Stomach (tissue), 8 donors: ENCODE measurements at regions not wholly inside any gene's neighbourhood (a gene's known extent, or its start where the extent isn't known, plus 50 kb on each side); places are given as distances from the start of the nearest gene placed in this dataset.

Source experiments
- DNase-seq, 2 donors: peaks; one replicate each; pipeline versions ENCODE4 v3.0.0 to v3.0.0-alpha.2; 2013 to 2019
- H3K27ac ChIP-seq, 5 donors: fragments of 200-600 bp in 4 of 5; sonication (generic) in 4 of 5; one replicate each; pipeline ENCODE4 v1.5.1; 2013 to 2019; ENCODE audit warnings: mild to moderate bottlenecking in 1 of 5, moderate library complexity in 1 of 5
- H3K27me3 ChIP-seq, 3 donors: fragments of 200-600 bp; sonication (generic); one replicate each; pipeline ENCODE4 v1.5.1; 2017 to 2019; ENCODE audit warnings: mixed run types in 1 of 3
- H3K36me3 ChIP-seq, 4 donors: fragments of 200-600 bp; sonication (generic); 1 replicate in 3 of 4; 2 replicates in 1 of 4; pipeline ENCODE4 v1.5.1; 2016 to 2019
- H3K4me1 ChIP-seq, 4 donors: fragments of 200-600 bp; sonication (generic); one replicate each; pipeline ENCODE4 v1.5.1; 2016 to 2019
- H3K4me3 ChIP-seq, 4 donors: fragments of 200-600 bp; sonication (generic) in 3 of 4; one replicate each; pipeline ENCODE4 v1.5.1; 2016 to 2019; ENCODE audit warnings: mild to moderate bottlenecking in 1 of 4
- H3K9me3 ChIP-seq, 4 donors: fragments of 200-600 bp; sonication (generic); one replicate each; pipeline ENCODE4 v1.5.1; 2016 to 2019
- EP300 ChIP-seq: sonication (generic); formaldehyde crosslinking; IDR thresholded peaks from one replicate; pipeline ENCODE4 v1.6.1; 2017; ENCODE audit warnings: antibody characterized with exemption
- POLR2A ChIP-seq, 4 donors: fragments of 450-650 bp; IDR thresholded peaks; one replicate each; pipeline ENCODE4 v1.6.1; 2016; ENCODE audit warnings: antibody characterized with exemption in 4 of 4, control low read depth in 2 of 4, mild to moderate bottlenecking in 1 of 4, moderate library complexity in 1 of 4
- POLR2AphosphoS5 ChIP-seq, 3 donors: sonication (generic); formaldehyde crosslinking; IDR thresholded peaks; one replicate each; pipeline ENCODE4 v1.6.1; 2016; ENCODE audit warnings: antibody characterized with exemption in 3 of 3
- WGBS, 5 donors: extraction: QIAGEN DNeasy Blood & Tissue Kit in 3 of 5; methylation state at CpG; one replicate each; pipeline versions ENCODE4 v1.1.5 to v1.1.7; 2013 to 2018; 5-methylcytosine and 5-hydroxymethylcytosine counted together
- intact Hi-C: fragments of 100-400 bp; cut with DNase I; formaldehyde crosslinking; loops from one replicate; pipeline ENCODE4 v1.15.1; 2023; ENCODE audit warnings: low total_unique reads
- TF ChIP-seq, protein P1 (sequence below), 7 experiments: fragments of 450-650 bp in 4 of 7; fragments of 200-600 bp in 3 of 7; sonication (generic) in 3 of 7; IDR thresholded peaks; one replicate each; pipeline ENCODE4 v1.5.1; 2016 to 2019; ENCODE audit warnings: antibody characterized with exemption in 7 of 7, control low read depth in 2 of 7, mild to moderate bottlenecking in 1 of 7
- donor health status: healthy with polysubstance abuse.
- donor health status: Bipolar disorder and iron deficiency.
- donor health status: healthy.

DNA sequence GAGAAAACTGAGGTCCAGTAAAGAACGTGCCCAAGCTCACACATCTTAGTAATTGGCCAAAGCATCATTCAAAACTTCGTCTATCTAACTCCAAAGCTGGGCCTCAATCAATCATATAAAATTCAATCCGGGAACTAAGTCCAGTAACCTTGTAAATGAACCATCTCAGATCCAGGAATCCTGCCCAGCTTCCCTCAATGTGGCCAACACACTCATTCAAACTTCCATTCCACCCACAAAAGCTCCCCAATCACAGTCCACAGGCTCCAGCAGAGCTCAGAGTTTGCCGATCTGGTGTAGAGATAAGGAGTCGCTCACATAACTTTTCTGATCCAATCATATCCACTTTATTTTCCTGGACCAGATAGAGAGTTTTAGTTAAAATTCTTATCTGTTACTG, 144.8 kb downstream of the SPATA18 start:
- Histone ChIP-seq H3K27me3 (peaks cover 0 to 6% (median 0%) of the 10 kb centered on the region in 3 donors), H3K27ac (no peak overlapping the region), H3K4me3 (no peak overlapping the region), H3K9me3 (no peaks in the 10 kb centered on the region), H3K4me1 (no peaks in the 10 kb centered on the region), H3K36me3 (no peaks in the 10 kb centered on the region)
- no peak for DNase-seq
- intact Hi-C loops = no loop called here
- WGBS, 5 donors = 75 to 80% (median 79%) methylated on average over 5 of the region's 5 CpGs
- TF ChIP-seq POLR2A (IDR thresholded peaks at IDR 0.05) (no peak), POLR2AphosphoS5 (IDR thresholded peaks at IDR 0.05) (no peak), EP300 (no peak)
- TF ChIP-seq, protein P1, sequence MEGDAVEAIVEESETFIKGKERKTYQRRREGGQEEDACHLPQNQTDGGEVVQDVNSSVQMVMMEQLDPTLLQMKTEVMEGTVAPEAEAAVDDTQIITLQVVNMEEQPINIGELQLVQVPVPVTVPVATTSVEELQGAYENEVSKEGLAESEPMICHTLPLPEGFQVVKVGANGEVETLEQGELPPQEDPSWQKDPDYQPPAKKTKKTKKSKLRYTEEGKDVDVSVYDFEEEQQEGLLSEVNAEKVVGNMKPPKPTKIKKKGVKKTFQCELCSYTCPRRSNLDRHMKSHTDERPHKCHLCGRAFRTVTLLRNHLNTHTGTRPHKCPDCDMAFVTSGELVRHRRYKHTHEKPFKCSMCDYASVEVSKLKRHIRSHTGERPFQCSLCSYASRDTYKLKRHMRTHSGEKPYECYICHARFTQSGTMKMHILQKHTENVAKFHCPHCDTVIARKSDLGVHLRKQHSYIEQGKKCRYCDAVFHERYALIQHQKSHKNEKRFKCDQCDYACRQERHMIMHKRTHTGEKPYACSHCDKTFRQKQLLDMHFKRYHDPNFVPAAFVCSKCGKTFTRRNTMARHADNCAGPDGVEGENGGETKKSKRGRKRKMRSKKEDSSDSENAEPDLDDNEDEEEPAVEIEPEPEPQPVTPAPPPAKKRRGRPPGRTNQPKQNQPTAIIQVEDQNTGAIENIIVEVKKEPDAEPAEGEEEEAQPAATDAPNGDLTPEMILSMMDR (IDR thresholded peaks at IDR 0.05) = no peak

DNA sequence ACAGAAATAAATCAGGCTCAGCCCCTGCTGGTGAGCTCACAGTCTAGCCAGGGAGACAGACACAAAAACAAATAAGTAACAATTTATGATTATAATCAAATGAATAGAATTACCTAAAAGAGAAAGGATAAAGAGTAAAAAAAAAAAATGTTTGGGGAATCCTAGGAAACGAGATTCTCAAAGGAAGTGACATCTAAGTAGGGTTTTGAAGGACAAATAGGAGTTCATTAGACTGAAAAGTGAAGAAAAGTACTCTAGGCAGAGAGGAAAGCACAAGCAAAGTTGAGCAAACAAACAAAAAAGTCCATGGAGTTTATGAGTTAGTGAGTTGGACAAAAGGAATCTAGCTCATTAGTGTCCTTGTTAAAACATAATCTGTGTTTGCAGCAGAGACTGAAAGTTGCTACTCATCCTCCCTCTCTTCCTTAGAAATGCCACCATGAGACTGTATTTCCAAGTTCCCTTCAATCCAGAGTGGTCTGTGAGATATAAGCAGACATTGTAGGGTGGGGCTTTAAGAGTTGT, 145.6 kb downstream of the SPATA18 start:
- Histone ChIP-seq H3K27me3 (peaks cover 0 to 6% (median 0%) of the 10 kb centered on the region in 3 donors), H3K27ac (no peak overlapping the region), H3K4me1 (no peaks in the 10 kb centered on the region), H3K9me3 (no peaks in the 10 kb centered on the region), H3K4me3 (no peak overlapping the region), H3K36me3 (no peaks in the 10 kb centered on the region)
- intact Hi-C loops = no loop called here
- WGBS, 5 donors = 54 to 69% (median 66%) methylated on average over 1 of the region's 1 CpG
- TF ChIP-seq, protein P1 (IDR thresholded peaks at IDR 0.05) = no peak
- TF ChIP-seq EP300 = no peak
- no peak for TF ChIP-seq POLR2AphosphoS5 (IDR thresholded peaks at IDR 0.05)
- no peak for TF ChIP-seq POLR2A (IDR thresholded peaks at IDR 0.05)
- DNase-seq = no peak

DNA sequence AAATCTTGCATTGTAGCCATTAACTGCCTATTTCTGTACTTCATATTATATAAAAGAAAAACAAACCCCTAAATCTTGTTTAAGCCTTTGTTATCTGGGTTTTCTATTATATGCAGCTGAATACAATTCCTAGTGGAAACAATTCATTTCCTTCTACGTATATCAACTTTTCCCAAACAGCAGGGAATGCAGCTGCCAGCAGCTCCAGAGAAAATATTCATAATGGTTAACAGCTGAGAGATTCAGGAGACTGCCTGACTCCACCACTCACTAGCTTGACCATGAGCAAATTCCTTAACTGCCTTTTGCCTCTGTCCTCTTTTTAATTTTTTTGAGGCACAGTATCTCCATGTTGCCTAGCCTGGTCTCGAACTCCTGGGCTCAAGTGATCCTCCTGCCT, 146.2 kb downstream of the SPATA18 start:
- intact Hi-C loops = no loop called here
- Histone ChIP-seq H3K4me3 (no peak overlapping the region), H3K4me1 (no peaks in the 10 kb centered on the region), H3K27me3 (peaks cover 0 to 6% (median 0%) of the 10 kb centered on the region in 3 donors), H3K27ac (no peak overlapping the region), H3K9me3 (no peaks in the 10 kb centered on the region), H3K36me3 (no peaks in the 10 kb centered on the region)
- TF ChIP-seq POLR2AphosphoS5 (IDR thresholded peaks at IDR 0.05) (no peak), EP300 (no peak), POLR2A (IDR thresholded peaks at IDR 0.05) (no peak)
- TF ChIP-seq, protein P1 (IDR thresholded peaks at IDR 0.05) = no peak
- 45 to 65% (median 53%) methylated on average over 2 of the region's 2 CpGs for WGBS, 5 donors
- peak in 1 of 2 donors; percentile 51 for DNase-seq

DNA sequence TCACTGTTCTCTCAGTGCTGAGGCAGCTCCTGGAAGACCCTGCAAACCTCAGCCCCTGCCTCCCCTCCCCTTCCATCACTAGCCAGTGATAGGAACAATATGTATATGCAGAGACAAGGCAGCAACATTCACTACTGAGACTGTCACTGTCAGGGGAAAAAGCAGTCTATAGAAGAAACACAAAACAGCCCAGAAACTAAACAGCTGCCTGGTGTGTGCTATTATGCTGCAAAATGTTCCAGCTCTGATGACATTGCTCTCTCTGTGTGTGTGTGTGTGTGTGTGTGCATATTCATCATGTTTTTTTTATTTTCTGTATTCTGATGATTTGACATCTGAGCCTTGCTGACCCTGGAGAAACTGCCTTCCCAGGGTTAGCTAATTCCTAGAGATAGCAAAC, 147.2 kb downstream of the SPATA18 start:
- TF ChIP-seq, protein P1 (IDR thresholded peaks at IDR 0.05) = no peak
- TF ChIP-seq EP300 (no peak), POLR2AphosphoS5 (IDR thresholded peaks at IDR 0.05) (no peak), POLR2A (IDR thresholded peaks at IDR 0.05) (no peak)
- Histone ChIP-seq H3K27me3 (peaks cover 0 to 6% (median 0%) of the 10 kb centered on the region in 3 donors), H3K4me3 (no peak overlapping the region), H3K4me1 (no peaks in the 10 kb centered on the region), H3K9me3 (no peaks in the 10 kb centered on the region), H3K27ac (no peak overlapping the region), H3K36me3 (no peaks in the 10 kb centered on the region)
- peak in 1 of 2 donors; percentile 62 for DNase-seq
- intact Hi-C loops = no loop called here
